Common myeloid progenitor, CD34-positive (primary cell): ENCODE measurements at regions not wholly inside any gene's neighbourhood (a gene's known extent, or its start where the extent isn't known, plus 50 kb on each side); places are given as distances from the start of the nearest gene placed in this dataset.

Experiments
- CTCF ChIA-PET: fragments of 350-600 bp; sonication (Branson Sonifier 250); formaldehyde crosslinking; loops from one replicate; lab custom pipeline; 2021; ENCODE audit warnings: antibody characterized with exemption; lab: Charles Lee
- POLR2A ChIA-PET: fragments of 350-600 bp; sonication (Branson Sonifier 250); formaldehyde crosslinking; loops from one replicate; lab custom pipeline; 2021; ENCODE audit warnings: antibody characterized with exemption; lab: Charles Lee
- DNase-seq, 3 donors: peaks; one replicate each; pipeline versions ENCODE4 v3.0.0 to v3.0.0-alpha.2; 2013
- H3K27ac ChIP-seq, 2 experiments: 1 replicate in 1 of 2; 2 replicates in 1 of 2; pipeline ENCODE4 v1.7.0; 2013; ENCODE audit warnings: inconsistent platforms in 2 of 2, low read length in 2 of 2, mild to moderate bottlenecking in 2 of 2, low read depth in 1 of 2, moderate library complexity in 1 of 2; ENCODE audit not compliant: severe bottlenecking in 2 of 2, insufficient read depth in 1 of 2, poor library complexity in 1 of 2
- H3K27me3 ChIP-seq, 5 experiments: replicated peaks in 2 of 5; 1 replicate in 3 of 5; 2 replicates in 2 of 5; pipeline versions ENCODE4 v1.6.1 to v1.7.0; 2013; ENCODE audit warnings: low read length in 4 of 5, mild to moderate bottlenecking in 2 of 5, moderate library complexity in 2 of 5, inconsistent platforms in 1 of 5; ENCODE audit not compliant: insufficient read depth in 5 of 5, control insufficient read depth in 4 of 5
- H3K36me3 ChIP-seq, 4 experiments: 1 replicate in 2 of 4; 2 replicates in 2 of 4; pipeline versions ENCODE4 v1.6.1 to v1.7.0; 2013; ENCODE audit warnings: low read length in 3 of 4, control low read depth in 1 of 4, mild to moderate bottlenecking in 1 of 4; ENCODE audit not compliant: control insufficient read depth in 4 of 4, insufficient read depth in 4 of 4
- H3K4me1 ChIP-seq, 4 experiments: 1 replicate in 3 of 4; 2 replicates in 1 of 4; pipeline versions ENCODE4 v1.6.1 to v1.7.1; 2013; ENCODE audit warnings: low read length in 3 of 4, mild to moderate bottlenecking in 3 of 4, control low read depth in 1 of 4, inconsistent platforms in 1 of 4, moderate library complexity in 1 of 4; ENCODE audit not compliant: control insufficient read depth in 4 of 4, insufficient read depth in 4 of 4; ENCODE audit errors: control extremely low read depth in 1 of 4
- H3K4me3 ChIP-seq, 7 experiments: 1 replicate in 4 of 7; 2 replicates in 3 of 7; pipeline versions ENCODE4 v1.5.1 to v1.7.0; 2013; ENCODE audit warnings: mild to moderate bottlenecking in 7 of 7, low read length in 6 of 7, moderate library complexity in 6 of 7, inconsistent platforms in 2 of 7, low read depth in 2 of 7, control low read depth in 1 of 7; ENCODE audit not compliant: insufficient read depth in 4 of 7, control insufficient read depth in 1 of 7; ENCODE audit errors: extremely low read depth in 1 of 7
- H3K9me3 ChIP-seq, 5 experiments: 1 replicate in 4 of 5; 2 replicates in 1 of 5; pipeline versions ENCODE4 v1.6.1 to v1.7.1; 2013; ENCODE audit warnings: low read length in 4 of 5, mild to moderate bottlenecking in 2 of 5, inconsistent platforms in 1 of 5, low read depth in 1 of 5, moderate library complexity in 1 of 5; ENCODE audit not compliant: control insufficient read depth in 4 of 5, insufficient read depth in 2 of 5; ENCODE audit errors: control extremely low read depth in 1 of 5
- WGBS: methylation state at CpG from one replicate; pipeline ENCODE4 v1.1.5; 2013; ENCODE audit not compliant: insufficient coverage; 5-methylcytosine and 5-hydroxymethylcytosine counted together

DNA sequence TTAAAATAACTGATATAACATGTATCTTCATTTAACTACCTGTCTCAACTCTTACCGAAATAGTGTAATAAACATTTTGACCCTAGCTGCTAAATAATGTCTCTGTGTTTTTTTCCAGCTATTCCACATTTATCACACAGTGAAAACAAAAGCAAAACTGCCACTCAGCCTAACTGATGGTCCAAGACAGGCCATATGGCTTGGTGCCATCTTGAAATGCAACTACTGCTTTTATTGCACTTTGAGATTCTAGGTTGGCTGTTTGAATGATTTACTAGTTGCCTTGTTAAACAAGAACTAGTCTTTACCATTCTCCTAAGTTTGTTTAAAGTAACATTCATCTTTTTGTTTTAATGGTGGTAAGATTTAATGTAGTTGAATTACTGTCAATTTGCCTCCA is 739.8 kb downstream of the TFAP2A start:
- no peaks in the 10 kb centered on the region for H3K36me3 ChIP-seq
- DNase-seq, result no peak
- H3K4me1 ChIP-seq, result no peaks in the 10 kb centered on the region
- H3K27me3 ChIP-seq, result no peaks in the 10 kb centered on the region
- no peak overlapping the region for H3K4me3 ChIP-seq
- ChIA-PET POLR2A (no interaction called here), CTCF (no interaction called here)
- H3K9me3 ChIP-seq, result peaks cover 0 to 2% (median 0%) of the 10 kb centered on the region in 5 experiments
- no peak overlapping the region for H3K27ac ChIP-seq
- no CpG with 5 or more reads among the region's 1 CpG for WGBS

DNA sequence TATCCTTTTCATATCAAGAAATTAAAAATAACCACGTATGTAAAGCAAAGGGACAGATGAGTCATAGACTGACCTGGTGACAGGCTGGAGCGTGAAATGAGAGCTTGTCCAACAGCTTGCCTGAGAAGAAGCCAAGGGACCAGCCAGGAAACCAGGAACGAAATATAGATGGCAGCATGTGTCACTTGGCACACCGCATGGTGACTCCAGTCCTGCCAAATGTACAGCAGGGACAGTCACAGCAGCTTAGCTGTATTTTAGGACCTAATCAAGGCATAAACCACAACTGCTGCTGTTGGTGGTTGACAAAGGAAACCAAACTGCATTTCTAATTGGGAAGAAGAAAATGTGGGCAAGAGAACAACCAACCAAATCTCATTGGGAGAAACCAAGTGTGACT is 755.0 kb downstream of the TFAP2A start:
- CTCF ChIA-PET, result no interaction called here
- 100% methylated on average over 2 of the region's 4 CpGs for WGBS
- Histone ChIP-seq H3K27ac (no peak overlapping the region), H3K36me3 (no peaks in the 10 kb centered on the region), H3K4me3 (no peak overlapping the region), H3K4me1 (no peaks in the 10 kb centered on the region), H3K9me3 (no peaks in the 10 kb centered on the region), H3K27me3 (no peaks in the 10 kb centered on the region)
- POLR2A ChIA-PET, result no interaction called here
- no peak for DNase-seq

DNA sequence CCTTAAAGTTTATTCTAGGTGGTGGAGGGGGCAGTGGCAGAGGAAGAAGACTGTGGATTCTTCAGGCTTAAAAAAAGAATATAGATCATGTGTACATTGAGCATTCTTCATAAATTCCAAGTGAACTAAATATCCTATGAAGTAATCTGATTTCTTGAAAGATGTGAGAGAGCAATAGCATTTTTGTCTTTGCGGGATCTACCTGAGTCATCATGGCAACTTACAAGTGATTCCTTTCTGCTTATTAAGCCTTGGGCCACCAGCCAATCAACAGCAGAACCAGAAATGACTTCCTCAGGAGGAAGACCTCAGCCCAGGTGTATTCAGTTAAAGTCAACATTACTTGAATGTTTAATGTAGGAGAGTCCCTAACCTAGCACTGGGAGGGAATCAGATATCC is 756.9 kb downstream of the TFAP2A start:
- Histone ChIP-seq H3K36me3 (no peaks in the 10 kb centered on the region), H3K27ac (no peak overlapping the region), H3K27me3 (no peaks in the 10 kb centered on the region), H3K4me3 (no peak overlapping the region), H3K4me1 (no peaks in the 10 kb centered on the region), H3K9me3 (no peaks in the 10 kb centered on the region)
- ChIA-PET POLR2A (no interaction called here), CTCF (no interaction called here)
- no peak for DNase-seq
- WGBS, result no CpG with 5 or more reads among the region's 1 CpG

DNA sequence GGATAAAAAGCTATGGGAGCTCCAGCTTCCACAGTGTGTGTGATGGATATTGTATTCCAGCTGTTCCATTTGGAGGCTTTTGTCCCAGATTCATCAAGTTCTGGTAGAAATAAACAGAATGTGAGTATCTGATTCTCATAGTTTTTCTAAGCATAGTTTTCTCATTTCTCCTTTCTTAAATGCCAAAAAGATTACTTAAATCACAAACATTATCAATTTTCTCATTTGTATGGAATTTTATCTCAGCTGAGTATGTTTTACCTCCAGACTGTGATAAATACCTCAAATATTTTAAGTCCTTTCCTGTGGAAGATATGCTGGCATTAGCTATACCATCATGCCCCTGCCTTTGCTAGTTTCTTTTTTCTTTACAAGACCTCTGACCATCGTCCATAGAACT is 767.3 kb downstream of the TFAP2A start:
- H3K36me3 ChIP-seq, result no peaks in the 10 kb centered on the region
- POLR2A ChIA-PET, result no interaction called here
- CTCF ChIA-PET, result no interaction called here
- no peaks in the 10 kb centered on the region for H3K4me1 ChIP-seq
- no peak overlapping the region for H3K27ac ChIP-seq
- H3K4me3 ChIP-seq, result no peak overlapping the region
- WGBS, result 89% methylated on average over 1 of the region's 1 CpG
- no peaks in the 10 kb centered on the region for H3K27me3 ChIP-seq
- DNase-seq, result no peak
- no peaks in the 10 kb centered on the region for H3K9me3 ChIP-seq

DNA sequence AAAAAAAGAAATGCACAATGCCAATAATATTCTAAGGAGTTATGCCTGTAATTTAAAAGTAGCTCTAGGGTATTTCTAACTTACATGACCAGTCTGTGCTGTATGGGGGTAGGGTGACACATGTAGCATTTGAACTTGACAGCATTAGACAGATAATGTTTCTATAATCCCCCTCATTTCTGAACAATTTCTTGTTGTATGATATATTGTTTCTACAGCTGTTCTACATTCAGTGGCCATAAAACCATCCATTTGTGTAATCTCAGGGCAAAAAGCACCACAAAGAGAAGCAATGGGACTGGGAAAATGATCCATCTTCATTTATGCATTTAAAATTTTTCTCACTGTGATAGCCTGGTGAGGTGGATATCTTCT is 767.8 kb downstream of the TFAP2A start:
- ChIA-PET POLR2A (no interaction called here), CTCF (no interaction called here)
- H3K4me3 ChIP-seq, result no peak overlapping the region
- H3K27me3 ChIP-seq, result no peaks in the 10 kb centered on the region
- H3K27ac ChIP-seq, result no peak overlapping the region
- no peak for DNase-seq
- H3K36me3 ChIP-seq, result no peaks in the 10 kb centered on the region
- H3K9me3 ChIP-seq, result no peaks in the 10 kb centered on the region
- H3K4me1 ChIP-seq, result no peaks in the 10 kb centered on the region

DNA sequence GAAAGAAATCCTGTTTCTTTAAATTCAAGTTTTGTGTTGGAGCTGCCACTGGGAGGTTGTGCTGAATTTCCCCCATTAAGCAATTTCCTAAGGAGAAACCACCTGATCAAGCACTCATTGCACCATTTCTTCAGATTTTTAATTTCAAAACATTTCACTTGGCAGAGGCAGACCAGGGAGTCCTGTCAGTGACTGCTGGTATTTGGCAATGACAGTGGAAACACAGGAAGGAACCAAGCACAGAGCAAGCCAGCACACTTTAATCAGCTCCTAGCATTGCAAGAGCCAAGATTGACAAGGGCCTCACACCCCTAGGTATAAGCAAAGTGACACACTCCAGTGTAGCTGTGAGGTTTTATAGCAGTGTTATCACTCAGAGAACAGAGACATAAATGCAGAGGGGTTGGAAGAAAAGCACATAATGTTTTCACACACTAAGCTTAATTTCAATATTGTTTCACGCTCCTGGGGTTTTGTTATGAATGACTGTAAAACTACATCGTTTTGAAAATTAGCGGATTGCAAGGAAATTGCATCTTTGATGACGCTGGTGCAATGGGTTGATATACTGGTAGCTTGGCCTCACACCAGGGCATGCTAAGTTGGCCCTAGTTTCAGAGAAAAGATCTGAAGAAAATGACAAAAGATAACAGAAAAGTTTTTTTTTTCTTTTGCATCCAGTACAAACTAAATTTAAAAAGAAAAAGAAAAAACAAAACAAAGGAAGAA is 768.4 kb downstream of the TFAP2A start:
- WGBS, result 79% methylated on average over 4 of the region's 4 CpGs
- no peak overlapping the region for H3K27ac ChIP-seq
- CTCF ChIA-PET, result no interaction called here
- H3K27me3 ChIP-seq, result no peaks in the 10 kb centered on the region
- no peaks in the 10 kb centered on the region for H3K36me3 ChIP-seq
- DNase-seq, result no peak
- H3K9me3 ChIP-seq, result no peaks in the 10 kb centered on the region
- POLR2A ChIA-PET, result no interaction called here
- no peaks in the 10 kb centered on the region for H3K4me1 ChIP-seq
- H3K4me3 ChIP-seq, result no peak overlapping the region

DNA sequence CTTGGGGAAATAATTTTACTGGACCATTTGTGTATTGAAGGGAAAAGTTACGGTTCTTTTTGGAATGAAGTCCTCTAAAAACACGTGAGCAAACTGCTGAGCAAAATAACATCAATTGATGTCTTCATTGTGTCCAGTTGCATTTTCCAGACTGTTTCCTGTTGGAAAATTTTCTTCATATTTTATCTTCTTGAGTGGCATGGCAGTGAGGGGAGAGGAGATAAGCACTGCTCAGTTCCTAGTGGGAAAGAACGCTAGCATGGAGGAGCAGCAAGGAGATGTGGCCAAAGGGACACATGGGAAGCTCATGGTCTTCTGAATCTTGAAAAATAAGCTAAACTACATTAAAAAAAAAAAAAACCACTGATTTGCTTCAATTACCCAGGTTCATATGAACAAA is 776.0 kb downstream of the TFAP2A start:
- H3K9me3 ChIP-seq, result no peaks in the 10 kb centered on the region
- 100% methylated on average over 2 of the region's 3 CpGs for WGBS
- no peaks in the 10 kb centered on the region for H3K27me3 ChIP-seq
- H3K4me1 ChIP-seq, result no peaks in the 10 kb centered on the region
- H3K27ac ChIP-seq, result no peak overlapping the region
- no peak overlapping the region for H3K4me3 ChIP-seq
- ChIA-PET CTCF (no interaction called here), POLR2A (no interaction called here)
- DNase-seq, result no peak
- no peaks in the 10 kb centered on the region for H3K36me3 ChIP-seq
